NB4 (cell line): ENCODE measurements at regions not wholly inside any gene's neighbourhood (a gene's known extent, or its start where the extent isn't known, plus 50 kb on each side); places are given as distances from the start of the nearest gene placed in this dataset.
"Not testable (repeated sequence)": the region's sequence is repeated elsewhere in the genome, so short reads cannot be mapped to it uniquely, and the experiment has no call there.

Source experiments
- POLR2A ChIP-seq: IDR thresholded peaks from 2 replicates; pipeline ENCODE4 v1.6.1; 2011; ENCODE audit warnings: mild to moderate bottlenecking; ENCODE audit not compliant: insufficient read length; ENCODE audit errors: extremely low read depth
- TF ChIP-seq, protein P1 (sequence below): IDR thresholded peaks from one replicate; pipeline ENCODE4 v1.5.1; 2012; ENCODE audit warnings: low read depth, low read length

DNA sequence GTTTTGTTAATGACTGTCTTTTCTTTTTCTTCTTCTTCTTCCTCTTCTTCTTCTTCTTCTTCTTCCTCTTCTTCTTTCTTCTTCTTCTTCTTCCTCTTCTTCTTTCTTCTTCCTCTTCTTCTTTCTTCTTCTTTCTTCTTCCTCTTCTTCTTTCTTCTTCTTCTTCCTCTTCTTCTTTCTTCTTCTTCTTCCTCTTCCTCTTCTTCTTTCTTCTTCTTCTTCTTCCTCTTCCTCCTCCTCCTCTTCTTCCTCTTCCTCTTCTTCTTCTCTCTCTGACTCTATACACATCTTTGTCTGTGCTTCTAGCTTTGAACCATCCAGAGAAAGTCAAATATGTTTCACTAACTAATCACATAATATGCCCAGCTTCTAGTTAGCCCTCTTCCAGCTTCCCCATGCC is 214.7 kb downstream of the PLA2G4A start:
- TF ChIP-seq POLR2A, result not testable (repeated sequence)
- TF ChIP-seq, protein P1, sequence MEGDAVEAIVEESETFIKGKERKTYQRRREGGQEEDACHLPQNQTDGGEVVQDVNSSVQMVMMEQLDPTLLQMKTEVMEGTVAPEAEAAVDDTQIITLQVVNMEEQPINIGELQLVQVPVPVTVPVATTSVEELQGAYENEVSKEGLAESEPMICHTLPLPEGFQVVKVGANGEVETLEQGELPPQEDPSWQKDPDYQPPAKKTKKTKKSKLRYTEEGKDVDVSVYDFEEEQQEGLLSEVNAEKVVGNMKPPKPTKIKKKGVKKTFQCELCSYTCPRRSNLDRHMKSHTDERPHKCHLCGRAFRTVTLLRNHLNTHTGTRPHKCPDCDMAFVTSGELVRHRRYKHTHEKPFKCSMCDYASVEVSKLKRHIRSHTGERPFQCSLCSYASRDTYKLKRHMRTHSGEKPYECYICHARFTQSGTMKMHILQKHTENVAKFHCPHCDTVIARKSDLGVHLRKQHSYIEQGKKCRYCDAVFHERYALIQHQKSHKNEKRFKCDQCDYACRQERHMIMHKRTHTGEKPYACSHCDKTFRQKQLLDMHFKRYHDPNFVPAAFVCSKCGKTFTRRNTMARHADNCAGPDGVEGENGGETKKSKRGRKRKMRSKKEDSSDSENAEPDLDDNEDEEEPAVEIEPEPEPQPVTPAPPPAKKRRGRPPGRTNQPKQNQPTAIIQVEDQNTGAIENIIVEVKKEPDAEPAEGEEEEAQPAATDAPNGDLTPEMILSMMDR, result not testable (repeated sequence)
